ENCODE measurements at regions not wholly inside any gene's neighbourhood (a gene's known extent, or its start where the extent isn't known, plus 50 kb on each side); places are given as distances from the start of the nearest gene placed in this dataset.

- Mint-ChIP-seq H3K36me3 (ENCODE audit: low read depth) (peaks cover 6% of the 10 kb centered on the region), H3K9me3 (no peaks in the 10 kb centered on the region), H3K27ac (peak overlapping the region; percentile 95), H3K4me1 (peaks cover 15% of the 10 kb centered on the region), H3K27me3 (no peaks in the 10 kb centered on the region), H3K4me3 (peak overlapping the region; percentile 93)
- peak; percentile 84 for ATAC-seq (replicated peaks)
Measured at GRCh38 chr14:34018125-34018524, 67.3 kb upstream of the EGLN3 start.

GRCh38 chr14:34015383-34015782 lies 64.5 kb upstream of the EGLN3 start:
- H3K4me3 Mint-ChIP-seq = peak overlapping the region; percentile 93
- peaks cover 16% of the 10 kb centered on the region for H3K36me3 Mint-ChIP-seq (ENCODE audit: low read depth)
- no peaks in the 10 kb centered on the region for H3K27me3 Mint-ChIP-seq
- H3K9me3 Mint-ChIP-seq = no peaks in the 10 kb centered on the region
- no peak for ATAC-seq (replicated peaks)
- peaks cover 23% of the 10 kb centered on the region for H3K4me1 Mint-ChIP-seq
- H3K27ac Mint-ChIP-seq = no peak overlapping the region

- no peak for ATAC-seq (replicated peaks)
- H3K27me3 Mint-ChIP-seq = no peaks in the 10 kb centered on the region
- no peak overlapping the region for H3K27ac Mint-ChIP-seq
- no peaks in the 10 kb centered on the region for H3K9me3 Mint-ChIP-seq
- H3K4me1 Mint-ChIP-seq = peaks cover 23% of the 10 kb centered on the region
- peak overlapping the region; percentile 93 for H3K4me3 Mint-ChIP-seq
- peaks cover 16% of the 10 kb centered on the region for H3K36me3 Mint-ChIP-seq (ENCODE audit: low read depth)
Measured at GRCh38 chr14:34014936-34015335, 64.1 kb upstream of the EGLN3 start.

- H3K9me3 Mint-ChIP-seq = no peaks in the 10 kb centered on the region
- H3K27me3 Mint-ChIP-seq = no peaks in the 10 kb centered on the region
- ATAC-seq (replicated peaks) = no peak
- peaks cover 17% of the 10 kb centered on the region for H3K4me1 Mint-ChIP-seq
- peaks cover 16% of the 10 kb centered on the region for H3K36me3 Mint-ChIP-seq (ENCODE audit: low read depth)
- peak overlapping the region; percentile 84 for H3K27ac Mint-ChIP-seq
- peak overlapping the region; percentile 93 for H3K4me3 Mint-ChIP-seq
Measured at GRCh38 chr14:34013721-34014060, 62.8 kb upstream of the EGLN3 start.

GRCh38 chr14:34012978-34013720 lies 62.3 kb upstream of the EGLN3 start:
- ATAC-seq (replicated peaks) = peak; percentile 63
- peaks cover 16% of the 10 kb centered on the region for H3K36me3 Mint-ChIP-seq (ENCODE audit: low read depth)
- peaks cover 12% of the 10 kb centered on the region for H3K4me1 Mint-ChIP-seq
- no peaks in the 10 kb centered on the region for H3K9me3 Mint-ChIP-seq
- H3K27ac Mint-ChIP-seq = peak overlapping the region; percentile 84
- H3K27me3 Mint-ChIP-seq = no peaks in the 10 kb centered on the region
- peak overlapping the region; percentile 93 for H3K4me3 Mint-ChIP-seq

- ATAC-seq (replicated peaks) = no peak
- peak overlapping the region; percentile 93 for H3K4me3 Mint-ChIP-seq
- H3K9me3 Mint-ChIP-seq = no peaks in the 10 kb centered on the region
- peaks cover 9% of the 10 kb centered on the region for H3K4me1 Mint-ChIP-seq
- peak overlapping the region; percentile 84 for H3K27ac Mint-ChIP-seq
- H3K36me3 Mint-ChIP-seq (ENCODE audit: low read depth) = peaks cover 16% of the 10 kb centered on the region
- H3K27me3 Mint-ChIP-seq = no peaks in the 10 kb centered on the region
Measured at GRCh38 chr14:34012369-34012768, 61.5 kb upstream of the EGLN3 start.

- H3K27ac Mint-ChIP-seq = no peak overlapping the region
- H3K4me3 Mint-ChIP-seq = no peak overlapping the region
- H3K9me3 Mint-ChIP-seq = no peaks in the 10 kb centered on the region
- H3K27me3 Mint-ChIP-seq = no peaks in the 10 kb centered on the region
- peaks cover 15% of the 10 kb centered on the region for H3K4me1 Mint-ChIP-seq
- ATAC-seq (replicated peaks) = no peak
- peaks cover 10% of the 10 kb centered on the region for H3K36me3 Mint-ChIP-seq (ENCODE audit: low read depth)
Measured at GRCh38 chr14:34009956-34010355, 59.1 kb upstream of the EGLN3 start.

- ATAC-seq (replicated peaks) = no peak
- H3K27me3 Mint-ChIP-seq = no peaks in the 10 kb centered on the region
- H3K27ac Mint-ChIP-seq = no peak overlapping the region
- no peaks in the 10 kb centered on the region for H3K9me3 Mint-ChIP-seq
- H3K36me3 Mint-ChIP-seq (ENCODE audit: low read depth) = peaks cover 10% of the 10 kb centered on the region
- no peak overlapping the region for H3K4me3 Mint-ChIP-seq
- peaks cover 21% of the 10 kb centered on the region for H3K4me1 Mint-ChIP-seq
Measured at GRCh38 chr14:34007902-34008301, 57.0 kb upstream of the EGLN3 start.

GRCh38 chr14:34005901-34006300 lies 55.0 kb upstream of the EGLN3 start:
- H3K36me3 Mint-ChIP-seq (ENCODE audit: low read depth) = no peaks in the 10 kb centered on the region
- no peak overlapping the region for H3K27ac Mint-ChIP-seq
- no peaks in the 10 kb centered on the region for H3K9me3 Mint-ChIP-seq
- peaks cover 19% of the 10 kb centered on the region for H3K4me1 Mint-ChIP-seq
- H3K4me3 Mint-ChIP-seq = no peak overlapping the region
- no peaks in the 10 kb centered on the region for H3K27me3 Mint-ChIP-seq
- no peak for ATAC-seq (replicated peaks)

GRCh38 chr14:34004881-34005280 lies 54.0 kb upstream of the EGLN3 start:
- Mint-ChIP-seq H3K27ac (no peak overlapping the region), H3K4me3 (no peak overlapping the region), H3K9me3 (no peaks in the 10 kb centered on the region), H3K27me3 (no peaks in the 10 kb centered on the region), H3K36me3 (ENCODE audit: low read depth) (no peaks in the 10 kb centered on the region), H3K4me1 (peaks cover 24% of the 10 kb centered on the region)
- ATAC-seq (replicated peaks) = no peak

GRCh38 chr14:34003691-34004090 lies 52.8 kb upstream of the EGLN3 start:
- H3K36me3 Mint-ChIP-seq (ENCODE audit: low read depth) = no peaks in the 10 kb centered on the region
- H3K27me3 Mint-ChIP-seq = no peaks in the 10 kb centered on the region
- no peaks in the 10 kb centered on the region for H3K9me3 Mint-ChIP-seq
- H3K27ac Mint-ChIP-seq = no peak overlapping the region
- no peak overlapping the region for H3K4me3 Mint-ChIP-seq
- peaks cover 24% of the 10 kb centered on the region for H3K4me1 Mint-ChIP-seq
- no peak for ATAC-seq (replicated peaks)

- H3K4me1 Mint-ChIP-seq = peaks cover 24% of the 10 kb centered on the region
- H3K4me3 Mint-ChIP-seq = no peak overlapping the region
- ATAC-seq (replicated peaks) = peak; percentile 60
- no peak overlapping the region for H3K27ac Mint-ChIP-seq
- H3K36me3 Mint-ChIP-seq (ENCODE audit: low read depth) = no peaks in the 10 kb centered on the region
- H3K9me3 Mint-ChIP-seq = no peaks in the 10 kb centered on the region
- H3K27me3 Mint-ChIP-seq = no peaks in the 10 kb centered on the region
Measured at GRCh38 chr14:34003082-34003668, 52.3 kb upstream of the EGLN3 start.
